ENCODE measurements at regions not wholly inside any gene's neighbourhood (a gene's known extent, or its start where the extent isn't known, plus 50 kb on each side); places are given as distances from the start of the nearest gene placed in this dataset.
A peak's percentile ranks its signal among the peaks of the same experiment; 100 is the strongest.

- Histone ChIP-seq H3K36me3 (ENCODE audit: control insufficient read depth, insufficient read depth, low read length) (no peaks in the 10 kb centered on the region), H4K20me1 (replicated peaks; ENCODE audit: control insufficient read depth, insufficient read depth, low read length) (no peaks in the 10 kb centered on the region), H3K9me3 (replicated peaks; ENCODE audit: control insufficient read depth, insufficient read depth, low read depth, low read length) (no peaks in the 10 kb centered on the region), H3K9me1 (ENCODE audit: control insufficient read depth, insufficient read depth, low read length) (no peaks in the 10 kb centered on the region), H3K4me2 (ENCODE audit: insufficient read depth, low read length) (no peak overlapping the region), H3K4me1 (replicated peaks in 1 of 2; ENCODE audit: control insufficient read depth in 2 of 2, insufficient read depth in 2 of 2, low read length in 2 of 2) (no peaks in the 10 kb centered on the region), H3K27ac (ENCODE audit: extremely low read depth, low read depth, low read length) (no peak overlapping the region), H3K4me3 (no peak overlapping the region), H3K79me2 (ENCODE audit: control insufficient read depth, insufficient read depth, low read length) (no peaks in the 10 kb centered on the region), H3K9ac (ENCODE audit: insufficient read depth in 1 of 2, low read depth in 2 of 2, low read length in 2 of 2) (no peak overlapping the region), H3K27me3 (ENCODE audit: control insufficient read depth in 2 of 2, insufficient read depth in 2 of 2, low read length in 2 of 2) (no peaks in the 10 kb centered on the region), H2AFZ (ENCODE audit: low read depth, low read length) (no peak overlapping the region)
- intact Hi-C loops (cut with micrococcal nuclease), result no loop called here
- ChIA-PET CTCF (ENCODE audit: low intra/inter-chr PET ratio) (no interaction called here), POLR2A (no interaction called here)
- BruUV-seq (replicated peaks), result no TSS peak
- in situ Hi-C loops (cut with MboI), result no loop called here
- ATAC-seq (no peak), FAIRE-seq (no peak), DNase-seq (ENCODE audit: extremely low read depth in 1 of 4, low spot score in 3 of 4) (no peak)
- no peak for TF ChIP-seq RB1 (IDR thresholded peaks at IDR 0.05; ENCODE audit: low read depth)
- TF ChIP-seq KLF6 (CRISPR knock-in tag; IDR thresholded peaks at IDR 0.05; ENCODE audit: borderline replicate concordance), result no peak
- TF ChIP-seq SRF (CRISPR knock-in tag; IDR thresholded peaks at IDR 0.05), result no peak
- 8% methylated on average over 5 of the region's 5 CpGs for WGBS (ENCODE audit: insufficient coverage, low coverage, missing lambda C conversion rate)
Observed at GRCh38 chr4:72911316-72911715, 158.2 kb downstream of the COX18 start.

- BruUV-seq (replicated peaks), result no TSS peak
- DNase-seq (ENCODE audit: extremely low read depth in 1 of 4, low spot score in 3 of 4) (peak; percentile 14 to 27 (median 19)), ATAC-seq (peak; percentile 73), FAIRE-seq (peak; percentile 52)
- in situ Hi-C loops (cut with MboI), result no loop called here
- H3K4me3 ChIP-seq, result no peak overlapping the region
- H3K9ac ChIP-seq (ENCODE audit: insufficient read depth in 1 of 2, low read depth in 2 of 2, low read length in 2 of 2), result no peak overlapping the region
- H4K20me1 ChIP-seq (replicated peaks; ENCODE audit: control insufficient read depth, insufficient read depth, low read length), result no peaks in the 10 kb centered on the region
- no peaks in the 10 kb centered on the region for H3K9me1 ChIP-seq (ENCODE audit: control insufficient read depth, insufficient read depth, low read length)
- H3K9me3 ChIP-seq (replicated peaks; ENCODE audit: control insufficient read depth, insufficient read depth, low read depth, low read length), result no peaks in the 10 kb centered on the region
- no peak overlapping the region for H2AFZ ChIP-seq (ENCODE audit: low read depth, low read length)
- H3K4me1 ChIP-seq (replicated peaks in 1 of 2; ENCODE audit: control insufficient read depth in 2 of 2, insufficient read depth in 2 of 2, low read length in 2 of 2), result no peaks in the 10 kb centered on the region
- no peaks in the 10 kb centered on the region for H3K79me2 ChIP-seq (ENCODE audit: control insufficient read depth, insufficient read depth, low read length)
- ChIA-PET POLR2A (no interaction called here), CTCF (ENCODE audit: low intra/inter-chr PET ratio) (interaction anchor here (0.9 to 1.2 kb wide), 3 partner anchors 583 to 969 kb away, joined by 3 to 7 read pairs (median 3); no protein-coding TSS in a partner anchor)
- H3K27me3 ChIP-seq (ENCODE audit: control insufficient read depth in 2 of 2, insufficient read depth in 2 of 2, low read length in 2 of 2), result no peaks in the 10 kb centered on the region
- no peak overlapping the region for H3K4me2 ChIP-seq (ENCODE audit: insufficient read depth, low read length)
- no peaks in the 10 kb centered on the region for H3K36me3 ChIP-seq (ENCODE audit: control insufficient read depth, insufficient read depth, low read length)
- H3K27ac ChIP-seq (ENCODE audit: extremely low read depth, low read depth, low read length), result no peak overlapping the region
- WGBS (ENCODE audit: insufficient coverage, low coverage, missing lambda C conversion rate), result 0% methylated on average over 1 of the region's 1 CpG
- intact Hi-C loops (cut with micrococcal nuclease), result loop anchor here (1.0 kb wide), 1 partner anchor 404 kb away; no protein-coding TSS in a partner anchor
- TF ChIP-seq REST (IDR thresholded peaks at IDR 0.05; ENCODE audit: borderline replicate concordance), result peak; percentile 33; the same call in 1 of the 2 replicates
- no peak for TF ChIP-seq REST (CRISPR knock-in tag; IDR thresholded peaks at IDR 0.05; ENCODE audit: low read depth)
- TF ChIP-seq ELF4 (CRISPR knock-in tag; IDR thresholded peaks at IDR 0.05), result no peak
Observed at GRCh38 chr4:72909461-72909860, 160.1 kb downstream of the COX18 start.
